Activated CD8-positive, alpha-beta memory T cell treated with anti-CD3 and anti-CD28 coated beads for 1 hour (primary cell): ENCODE measurements at regions not wholly inside any gene's neighbourhood (a gene's known extent, or its start where the extent isn't known, plus 50 kb on each side); places are given as distances from the start of the nearest gene placed in this dataset.

Experiments
- DNase-seq, 2 donors: peaks; one replicate each; pipeline ENCODE4 v3.0.0-alpha.2; 2020; ENCODE audit warnings: low read depth in 1 of 2; ENCODE audit errors: extremely low read depth in 1 of 2

DNA sequence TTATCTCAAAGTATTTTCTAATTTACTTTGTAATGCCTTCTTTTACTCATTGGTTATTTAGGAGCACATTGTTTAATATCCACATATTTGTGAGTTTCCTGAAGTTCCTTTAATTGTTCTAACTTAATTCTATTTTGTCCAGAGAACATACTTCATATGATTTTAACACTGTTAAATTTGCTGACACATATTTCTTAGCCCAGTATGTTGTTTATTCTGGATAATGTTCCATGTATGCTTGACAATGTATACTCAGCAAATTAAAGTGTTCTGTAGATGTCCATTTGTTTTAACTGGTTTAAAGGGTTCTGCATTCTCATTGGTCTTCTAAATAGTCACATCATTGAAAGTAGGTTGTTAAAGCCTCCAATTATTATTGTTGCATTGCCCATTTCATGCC lies 643.7 kb upstream of the NR5A2 start:
- no peak for DNase-seq

DNA sequence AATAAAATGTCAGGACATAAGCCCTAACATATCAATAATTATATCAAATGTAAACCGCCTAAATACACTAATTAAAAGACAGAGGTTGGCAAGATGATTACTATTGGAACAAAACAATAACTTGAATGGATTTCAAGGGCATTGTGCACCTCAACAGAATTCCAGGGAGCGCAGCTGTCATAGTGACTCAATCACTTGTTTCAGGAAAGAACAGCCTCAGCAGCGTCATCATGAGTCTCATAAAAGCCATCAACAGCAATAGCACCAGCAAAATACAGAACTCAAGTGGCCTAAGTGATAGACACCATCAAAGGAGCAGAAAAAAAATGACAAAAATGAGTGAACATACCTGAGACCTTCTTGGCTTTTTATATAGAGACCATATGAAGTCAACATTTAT lies 632.7 kb upstream of the NR5A2 start:
- no peak for DNase-seq

DNA sequence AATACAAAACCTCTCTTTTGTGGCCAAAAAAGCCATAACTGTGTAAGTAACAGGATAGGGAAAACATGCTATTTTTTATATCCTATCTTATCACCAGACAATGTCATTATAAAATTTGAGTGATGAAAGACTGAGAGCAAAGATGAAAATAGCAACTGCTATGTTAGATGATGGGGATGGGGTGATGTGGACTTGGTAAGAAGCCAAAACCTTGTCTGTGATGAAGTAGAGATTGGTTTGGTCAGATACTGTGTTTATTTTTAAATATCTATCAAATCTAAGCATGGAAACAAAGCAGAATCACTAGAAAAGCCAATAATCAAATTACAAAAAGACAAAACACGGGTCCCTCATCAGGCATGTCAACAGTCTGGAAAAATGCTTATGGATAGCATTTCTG lies 631.1 kb upstream of the NR5A2 start:
- no peak for DNase-seq

DNA sequence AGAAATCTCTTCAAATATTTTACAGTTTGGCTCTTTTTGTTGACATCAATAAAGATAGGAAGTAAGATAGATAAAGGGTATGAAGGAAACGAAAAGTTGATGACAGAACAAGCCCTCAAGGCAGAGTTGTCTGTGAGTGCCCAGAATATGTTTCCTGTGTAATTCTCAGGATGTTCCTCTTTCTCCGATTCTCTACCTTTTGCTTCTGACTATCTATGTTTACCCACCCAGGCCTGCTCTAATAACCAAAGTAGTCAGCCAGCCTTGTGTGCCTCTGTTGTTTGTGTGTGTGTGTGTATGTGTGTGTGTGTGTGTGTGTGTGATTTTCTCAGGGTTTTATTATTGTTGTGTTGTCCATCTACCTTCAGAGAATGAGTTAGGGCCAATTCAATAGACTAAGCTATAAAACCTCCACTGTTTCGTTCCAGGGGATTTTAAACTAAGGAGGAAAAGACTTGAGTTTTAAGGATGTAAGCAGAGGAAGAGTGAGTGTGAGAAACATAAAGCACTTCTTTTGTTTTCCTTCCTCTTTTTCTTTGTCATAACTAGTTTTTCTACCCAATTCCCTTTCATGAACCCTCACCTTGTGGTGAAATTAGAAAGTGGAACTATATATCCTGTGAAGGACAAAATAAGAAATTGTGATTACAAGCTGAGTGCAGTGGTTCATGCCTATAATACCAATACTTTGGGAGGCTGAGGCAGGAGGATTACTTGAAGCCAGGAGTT lies 627.4 kb upstream of the NR5A2 start:
- DNase-seq, result no peak

DNA sequence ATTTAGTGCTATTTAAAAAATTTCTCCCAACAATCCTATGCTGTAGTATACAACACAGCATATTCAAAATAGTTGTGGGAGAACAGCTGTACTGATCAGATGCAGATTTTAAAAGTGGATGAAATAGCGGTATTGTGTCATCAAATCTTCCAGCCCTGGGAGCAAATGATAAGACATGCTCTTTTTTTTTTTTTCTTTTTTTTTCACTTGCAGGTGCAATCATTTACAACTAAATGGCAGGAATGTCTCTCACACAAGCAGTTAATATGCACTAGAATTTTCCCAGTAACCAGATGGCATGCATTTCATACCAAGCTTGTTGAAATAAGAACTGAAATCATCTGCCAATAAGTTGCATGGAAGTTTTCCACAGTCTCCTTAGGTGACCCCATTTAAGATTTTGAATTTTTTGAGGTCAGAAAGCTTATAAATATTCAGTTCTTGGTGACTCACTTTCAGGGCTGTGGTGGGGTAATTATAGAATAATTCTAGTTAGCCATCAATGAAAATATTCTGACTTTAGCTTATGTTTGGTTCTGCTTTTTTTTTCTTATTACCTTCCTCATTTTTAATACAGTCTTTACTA lies 623.9 kb upstream of the NR5A2 start:
- no peak for DNase-seq

DNA sequence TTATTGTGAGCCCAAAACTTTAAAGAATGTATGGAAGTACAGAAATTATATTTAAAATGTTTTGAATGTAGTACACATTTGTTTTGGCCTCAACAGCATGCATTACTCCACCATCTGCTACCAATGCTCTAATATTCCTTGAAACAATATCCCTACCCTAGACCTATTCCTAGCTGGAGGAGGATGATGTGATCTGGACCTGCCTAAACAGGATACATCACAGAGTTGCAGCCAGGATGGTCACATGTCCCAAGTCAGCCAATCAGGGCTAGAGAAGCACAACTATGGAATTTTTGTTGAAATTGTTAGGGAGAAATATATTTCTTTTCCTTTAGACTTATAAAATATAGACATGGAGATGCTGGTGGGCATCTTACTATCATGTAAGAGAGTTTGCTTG lies 623.3 kb upstream of the NR5A2 start:
- no peak for DNase-seq

DNA sequence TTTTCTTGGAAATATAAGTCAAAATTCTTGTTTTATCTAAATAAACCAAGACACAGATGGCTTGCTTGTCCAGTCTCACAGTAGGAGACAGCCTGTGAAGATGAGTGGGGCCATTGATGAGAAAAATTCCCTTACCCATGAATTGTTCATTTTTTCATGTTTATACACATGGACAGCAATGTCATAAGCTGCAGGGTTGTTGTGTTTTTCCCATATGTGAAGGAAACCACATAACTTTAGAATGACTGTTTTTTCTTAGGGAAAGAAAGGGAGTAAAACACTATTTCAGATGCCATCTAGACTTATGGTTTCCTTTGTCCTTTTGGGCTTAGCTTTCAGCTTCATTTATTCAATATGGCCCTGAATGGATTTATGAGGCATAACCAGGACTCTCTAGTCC lies 622.5 kb upstream of the NR5A2 start:
- DNase-seq, result no peak

DNA sequence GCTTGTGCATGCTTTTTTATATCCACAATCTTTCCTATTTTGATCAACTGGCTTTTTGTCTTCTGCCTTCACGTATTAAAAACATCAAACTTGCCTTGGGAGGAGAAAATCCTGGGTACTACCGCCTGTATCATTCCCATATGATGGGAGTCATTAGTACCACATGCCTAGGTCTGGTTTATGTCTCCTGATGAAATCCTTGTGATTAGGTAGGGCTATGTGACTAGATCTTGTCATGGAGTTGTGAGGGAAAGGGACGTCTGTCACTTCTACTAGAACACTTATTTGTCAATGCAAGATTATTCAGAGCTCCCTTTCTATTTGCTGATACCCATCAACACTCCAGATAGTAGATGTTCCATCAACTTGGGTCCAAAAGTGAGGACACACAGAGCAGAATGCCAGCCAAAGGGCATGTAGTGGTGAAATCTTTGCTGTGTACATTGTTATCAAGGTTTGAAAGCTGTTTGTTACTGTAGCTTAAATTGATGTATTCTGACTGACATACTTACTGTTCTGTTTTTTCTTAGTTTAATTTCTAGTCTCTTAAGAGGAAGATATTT lies 621.8 kb upstream of the NR5A2 start:
- DNase-seq, result no peak

DNA sequence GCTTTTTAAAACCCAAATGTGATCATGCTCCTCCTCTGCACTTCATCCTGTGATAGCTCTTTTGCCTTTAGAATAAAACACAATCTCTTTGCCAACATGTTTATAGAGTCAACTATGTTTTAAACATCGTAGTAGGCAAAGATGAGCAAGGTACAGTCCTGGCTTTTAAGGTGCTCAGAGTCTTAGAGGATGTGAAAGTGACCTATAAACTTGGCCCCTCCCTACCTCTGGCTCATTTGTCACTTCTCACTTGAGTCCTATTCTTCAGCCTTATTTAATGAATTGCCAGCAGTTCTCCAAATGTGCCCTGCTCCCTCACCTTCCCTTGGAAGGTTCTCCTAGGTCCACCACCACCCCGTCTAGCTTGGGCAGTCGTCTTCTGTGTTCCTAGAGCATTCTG lies 617.0 kb upstream of the NR5A2 start:
- no peak for DNase-seq

DNA sequence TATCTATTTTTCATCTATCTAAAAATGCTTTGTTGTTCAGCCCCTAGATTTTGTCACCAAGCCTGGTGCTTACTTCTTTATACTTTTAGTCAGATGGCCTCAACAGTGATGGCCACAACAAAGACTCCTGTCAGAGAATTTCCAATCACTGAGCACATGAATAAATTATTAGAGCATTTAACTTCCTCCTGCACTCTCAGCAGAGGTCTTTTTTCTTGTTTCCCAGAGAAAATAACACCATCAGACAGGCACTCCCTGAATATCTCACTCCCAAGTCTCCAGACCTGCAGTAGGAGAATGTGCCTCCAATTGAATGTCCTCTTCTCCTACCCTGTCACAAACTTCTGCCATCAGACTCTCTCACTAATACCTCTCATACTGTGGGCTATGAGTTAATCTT lies 616.0 kb upstream of the NR5A2 start:
- DNase-seq, result no peak

DNA sequence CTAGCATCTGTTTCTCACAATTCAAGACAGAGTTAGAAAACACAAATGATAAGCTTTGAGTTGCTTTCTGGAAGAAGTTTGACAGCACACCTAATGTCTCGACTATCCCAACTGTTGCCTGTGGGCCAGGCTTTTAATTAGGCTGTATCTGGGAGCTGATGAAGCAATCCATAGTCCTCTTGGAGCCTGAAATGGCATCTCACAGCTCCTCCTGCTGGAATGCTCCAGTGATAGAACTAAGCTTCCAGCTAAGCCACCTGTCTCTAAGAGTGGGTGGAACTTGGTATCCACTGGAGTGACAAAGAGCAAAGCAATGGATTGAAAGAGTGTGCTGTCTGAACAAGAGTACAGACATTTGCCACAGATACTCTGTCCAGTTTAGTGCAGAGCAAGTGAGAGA lies 605.3 kb upstream of the NR5A2 start:
- DNase-seq, result no peak

DNA sequence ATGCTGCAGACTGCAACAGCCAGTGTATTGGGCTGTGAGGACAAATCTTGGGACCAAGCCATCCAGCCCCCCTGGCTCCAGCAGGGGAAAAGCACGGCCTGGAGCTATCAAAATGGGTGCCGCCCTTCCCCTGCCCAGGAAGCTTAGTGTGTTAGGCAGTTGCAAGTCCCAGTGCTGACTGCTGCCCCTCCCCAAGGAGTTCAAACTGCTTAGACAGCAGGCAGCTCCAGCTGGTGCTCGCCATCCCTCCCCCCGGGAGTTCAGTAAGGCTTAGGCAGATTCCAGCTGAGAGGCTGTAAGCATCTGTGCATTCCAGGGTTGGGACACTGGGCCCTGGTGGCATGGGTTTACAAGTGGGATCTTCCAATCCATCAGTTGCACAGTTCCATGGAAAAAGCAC lies 579.6 kb upstream of the NR5A2 start:
- no peak for DNase-seq

DNA sequence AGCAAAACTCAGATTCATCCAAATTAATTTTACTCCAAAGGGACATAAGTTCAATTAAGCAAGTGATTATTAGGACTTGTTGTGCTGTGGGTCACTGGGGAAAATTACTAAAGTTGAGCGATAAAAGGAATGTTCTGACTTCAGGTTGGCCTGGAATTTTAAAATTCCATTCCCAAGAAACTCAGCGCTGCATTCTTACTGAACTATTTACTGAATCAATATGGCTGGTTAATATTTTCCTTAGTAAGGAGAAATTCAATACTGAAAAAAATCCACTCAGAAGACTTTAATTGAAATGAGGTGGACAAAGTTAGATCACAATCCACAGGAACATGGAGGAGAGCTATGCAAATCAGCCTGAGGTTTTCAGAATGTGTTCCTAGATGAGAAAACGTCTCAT lies 578.9 kb upstream of the NR5A2 start:
- no peak for DNase-seq

DNA sequence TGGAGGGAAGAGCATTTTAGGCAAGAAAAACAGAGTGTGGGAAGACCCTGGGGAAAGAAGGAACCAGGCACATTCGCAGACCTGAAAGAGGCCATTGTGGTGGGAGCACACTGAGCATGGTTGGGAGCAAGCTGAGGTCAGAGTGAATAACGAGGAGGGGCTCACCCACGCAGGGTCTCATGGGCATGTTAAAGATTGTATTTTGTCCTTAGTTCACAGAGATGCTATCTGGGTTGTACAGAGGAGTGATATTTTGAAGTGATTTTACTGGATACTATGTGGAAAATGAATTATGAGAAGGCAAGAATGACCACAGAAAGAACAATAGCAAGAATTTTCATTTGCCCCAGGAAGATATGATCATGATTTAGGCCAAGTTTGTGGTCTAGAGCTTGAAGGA lies 578.3 kb upstream of the NR5A2 start:
- DNase-seq, result no peak

DNA sequence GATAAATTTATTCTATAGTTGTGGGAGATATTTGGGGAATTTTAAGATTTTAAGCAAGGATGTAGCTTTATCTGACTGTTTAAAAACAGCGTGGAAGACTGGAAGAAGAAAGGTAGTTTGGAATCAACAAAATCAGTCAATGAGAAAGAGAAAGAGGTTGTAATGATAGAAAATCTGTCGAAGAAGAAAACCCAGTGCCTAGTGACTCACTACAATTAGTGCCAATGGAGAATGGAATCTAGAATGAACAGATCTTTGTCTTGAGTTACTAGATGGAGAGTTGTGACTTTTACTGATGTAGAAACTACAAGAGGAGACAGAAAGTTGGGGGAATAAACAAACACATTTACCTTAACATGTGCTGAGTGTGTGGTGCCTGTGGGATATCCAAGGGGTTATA lies 577.8 kb upstream of the NR5A2 start:
- no peak for DNase-seq

DNA sequence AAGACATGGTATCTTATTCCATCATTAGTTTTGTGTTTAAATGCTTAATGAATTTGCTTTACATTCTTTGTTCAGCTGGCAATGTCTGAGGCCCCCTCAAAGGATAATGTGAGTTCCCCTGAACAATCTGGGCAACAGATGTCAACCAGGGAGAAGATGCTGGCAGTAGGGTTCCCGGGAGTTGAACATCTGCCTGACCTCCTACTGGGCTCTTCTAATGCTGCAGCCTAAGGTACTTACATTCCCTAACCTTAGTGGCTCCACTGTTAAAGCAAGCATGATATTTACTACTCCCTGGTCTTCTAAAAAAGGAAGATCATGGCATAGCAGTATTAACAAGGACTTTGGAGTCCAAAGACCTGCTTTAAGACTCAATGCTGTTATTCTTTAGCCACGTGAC lies 574.9 kb upstream of the NR5A2 start:
- DNase-seq, result no peak

DNA sequence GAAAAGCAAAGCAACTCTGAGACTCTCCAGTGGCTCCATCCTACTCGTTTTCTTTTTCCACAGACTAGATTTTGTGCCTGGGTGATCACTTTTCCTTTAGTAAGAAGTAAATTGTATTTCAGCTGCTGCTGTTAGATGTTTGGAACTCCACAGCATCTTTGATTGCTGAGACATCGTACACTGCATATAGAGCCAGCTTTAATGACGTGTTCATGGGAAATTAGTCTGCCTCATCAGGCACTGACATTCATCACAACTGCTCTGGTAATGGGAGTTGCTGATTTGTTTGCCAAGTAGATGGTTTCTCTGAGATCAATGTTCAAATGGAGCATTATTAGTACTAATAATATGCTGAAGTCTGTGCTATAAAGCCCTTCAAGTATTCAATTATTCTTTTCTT lies 573.8 kb upstream of the NR5A2 start:
- no peak for DNase-seq

DNA sequence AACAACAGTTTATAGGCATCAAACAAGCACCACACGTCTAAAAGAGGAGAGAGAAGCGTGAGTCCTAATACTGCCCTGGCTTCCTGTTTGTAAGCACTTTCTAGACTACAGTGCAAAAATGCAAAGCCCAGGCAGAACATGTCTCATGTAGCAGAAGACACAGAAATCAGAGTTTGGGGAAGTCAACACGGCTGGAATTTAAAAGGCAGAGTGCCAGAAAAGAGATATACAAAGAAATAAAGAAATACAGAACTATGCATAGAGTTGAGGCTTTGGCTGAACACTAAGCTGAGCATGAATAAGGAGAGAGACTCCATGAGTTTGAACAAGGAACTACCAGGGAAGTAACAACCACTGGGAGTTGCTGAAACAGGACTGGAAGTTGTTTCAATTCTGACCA lies 566.6 kb upstream of the NR5A2 start:
- no peak for DNase-seq

DNA sequence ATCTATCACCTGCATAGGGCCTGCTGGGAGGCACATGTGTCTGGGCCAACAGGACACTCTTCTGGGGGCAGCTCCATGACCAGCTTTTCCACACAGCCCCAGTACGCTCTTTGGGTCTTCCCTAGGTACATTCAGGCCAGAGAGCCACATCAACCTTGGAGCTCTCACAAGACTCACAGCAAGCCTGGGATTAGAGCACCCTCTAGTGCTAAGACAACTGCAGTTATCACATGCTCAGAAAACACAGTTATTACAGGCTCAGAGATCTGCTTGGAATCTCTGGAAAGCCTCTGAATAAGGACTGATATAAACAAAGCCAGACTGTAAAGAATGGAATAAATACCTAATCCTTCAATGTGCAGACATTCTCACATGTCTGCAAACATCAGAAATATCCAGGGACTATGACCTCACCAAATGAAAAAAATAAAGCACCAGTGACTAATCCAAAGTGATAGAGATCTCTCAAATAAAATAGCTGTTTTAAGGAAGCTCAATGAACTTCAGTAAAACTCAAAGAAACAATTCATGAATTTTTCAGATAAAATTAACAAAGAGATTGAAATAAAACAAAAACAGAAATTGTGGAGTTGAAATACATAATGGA lies 563.9 kb upstream of the NR5A2 start:
- no peak for DNase-seq

DNA sequence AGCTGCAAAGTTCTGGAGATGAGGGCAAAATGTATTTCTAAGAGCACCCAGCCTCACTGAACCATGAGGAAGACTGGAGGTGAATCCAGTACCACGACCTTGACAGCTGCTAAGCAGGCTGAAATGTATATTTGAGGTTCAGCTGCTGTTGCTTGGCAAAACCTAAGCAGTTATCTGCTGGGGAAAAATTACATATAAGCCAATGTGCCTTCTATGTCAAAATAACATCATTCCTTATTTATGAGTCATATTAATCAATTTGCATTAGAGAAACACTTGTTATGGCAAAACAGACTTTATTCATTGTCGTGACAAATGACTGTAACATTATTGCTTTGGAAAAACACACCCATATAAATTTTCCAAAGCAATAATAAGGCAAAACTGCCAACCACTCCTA lies 560.5 kb upstream of the NR5A2 start:
- DNase-seq, result no peak

DNA sequence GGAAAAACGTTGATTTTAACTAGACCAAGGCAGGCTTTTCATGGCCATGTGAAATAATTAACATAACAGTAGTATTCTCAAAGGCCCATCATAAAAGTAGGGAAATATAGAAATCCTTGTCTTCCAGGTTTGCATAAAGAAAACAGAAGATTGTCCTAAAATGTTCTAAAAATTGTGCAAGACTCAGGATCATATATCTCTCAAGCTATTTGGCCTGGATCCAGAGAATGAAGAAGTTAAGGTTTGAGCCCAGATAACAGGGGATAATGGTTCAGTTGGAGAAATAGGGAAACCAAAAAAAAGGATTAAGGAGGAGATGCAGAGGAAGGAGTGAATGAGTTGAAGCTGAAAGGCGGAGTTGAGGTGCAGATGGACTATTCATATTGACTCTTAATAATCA lies 555.5 kb upstream of the NR5A2 start:
- no peak for DNase-seq

DNA sequence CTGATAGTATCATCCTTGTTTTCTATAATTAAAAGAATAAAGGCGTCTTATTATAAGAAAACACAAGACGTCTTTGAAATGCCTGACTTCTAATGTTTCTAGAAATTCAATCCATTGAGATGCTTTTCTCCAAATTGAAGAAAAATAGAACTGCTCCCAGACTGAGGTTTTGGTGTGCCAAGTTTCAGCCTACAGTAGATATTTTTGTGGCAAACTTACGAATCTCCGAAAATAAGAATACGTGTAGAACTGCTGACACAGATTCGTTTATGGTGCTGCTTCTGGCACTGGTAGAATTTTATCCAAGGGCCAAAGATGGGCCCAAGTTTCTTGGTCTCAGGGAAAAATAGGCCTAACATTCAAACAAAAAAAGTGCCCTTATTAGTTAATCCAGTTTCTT lies 554.5 kb upstream of the NR5A2 start:
- no peak for DNase-seq
